ENCODE measurements at regions not wholly inside any gene's neighbourhood (a gene's known extent, or its start where the extent isn't known, plus 50 kb on each side); places are given as distances from the start of the nearest gene placed in this dataset.

- TF ChIP-seq EZH2 (IDR thresholded peaks at IDR 0.05; ENCODE audit: borderline replicate concordance, low read depth, low read length, poor library complexity, severe bottlenecking) (no peak), CTCF (conservative IDR thresholded peaks at IDR 0.05; ENCODE audit: low read depth, low read length) (no peak)
- Histone ChIP-seq H3K27ac (ENCODE audit: low read depth, low read length, poor library complexity, severe bottlenecking) (no peak overlapping the region), H3K4me1 (ENCODE audit: insufficient read depth, low read length, poor library complexity, severe bottlenecking) (no peaks in the 10 kb centered on the region), H3K36me3 (ENCODE audit: insufficient read depth, low read length, poor library complexity, severe bottlenecking) (no peaks in the 10 kb centered on the region), H3K27me3 (replicated peaks; ENCODE audit: insufficient read depth, low read depth, low read length, poor library complexity) (no peaks in the 10 kb centered on the region), H3K4me3 (ENCODE audit: low read depth, low read length, poor library complexity, severe bottlenecking) (no peak overlapping the region), H3K9me3 (ENCODE audit: low read depth, low read length, poor library complexity, severe bottlenecking) (no peaks in the 10 kb centered on the region)
- DNase-seq (ENCODE audit: low spot score), result no peak
- POLR2A ChIA-PET (ENCODE audit: low non-redundant PET), result interaction anchor here (0.6 kb wide), 1 partner anchor 30 kb away, joined by 8 read pairs; no protein-coding TSS in a partner anchor
- CTCF ChIA-PET, result no interaction called here
- BruUV-seq (replicated peaks), result no TSS peak
- intact Hi-C loops (cut with micrococcal nuclease; ENCODE audit: unreplicated experiment), result no loop called here
These were observed 386.0 kb upstream of the ATP5MC3 start for GRCh38 chr2:175567435-175568061.

- Histone ChIP-seq H3K9me3 (ENCODE audit: low read depth, low read length, poor library complexity, severe bottlenecking) (no peaks in the 10 kb centered on the region), H3K36me3 (ENCODE audit: insufficient read depth, low read length, poor library complexity, severe bottlenecking) (no peaks in the 10 kb centered on the region), H3K27ac (ENCODE audit: low read depth, low read length, poor library complexity, severe bottlenecking) (no peak overlapping the region), H3K4me3 (ENCODE audit: low read depth, low read length, poor library complexity, severe bottlenecking) (no peak overlapping the region), H3K27me3 (replicated peaks; ENCODE audit: insufficient read depth, low read depth, low read length, poor library complexity) (no peaks in the 10 kb centered on the region), H3K4me1 (ENCODE audit: insufficient read depth, low read length, poor library complexity, severe bottlenecking) (no peaks in the 10 kb centered on the region)
- CTCF ChIA-PET, result no interaction called here
- no peak for DNase-seq (ENCODE audit: low spot score)
- no TSS peak for BruUV-seq (replicated peaks)
- TF ChIP-seq EZH2 (IDR thresholded peaks at IDR 0.05; ENCODE audit: borderline replicate concordance, low read depth, low read length, poor library complexity, severe bottlenecking) (no peak), CTCF (conservative IDR thresholded peaks at IDR 0.05; ENCODE audit: low read depth, low read length) (no peak)
- POLR2A ChIA-PET (ENCODE audit: low non-redundant PET), result no interaction called here
- intact Hi-C loops (cut with micrococcal nuclease; ENCODE audit: unreplicated experiment), result no loop called here
These were observed 379.1 kb upstream of the ATP5MC3 start for GRCh38 chr2:175560521-175561169.

- Histone ChIP-seq H3K4me1 (ENCODE audit: insufficient read depth, low read length, poor library complexity, severe bottlenecking) (no peaks in the 10 kb centered on the region), H3K4me3 (ENCODE audit: low read depth, low read length, poor library complexity, severe bottlenecking) (no peak overlapping the region), H3K9me3 (ENCODE audit: low read depth, low read length, poor library complexity, severe bottlenecking) (no peaks in the 10 kb centered on the region), H3K27ac (ENCODE audit: low read depth, low read length, poor library complexity, severe bottlenecking) (no peak overlapping the region), H3K27me3 (replicated peaks; ENCODE audit: insufficient read depth, low read depth, low read length, poor library complexity) (no peaks in the 10 kb centered on the region), H3K36me3 (ENCODE audit: insufficient read depth, low read length, poor library complexity, severe bottlenecking) (no peaks in the 10 kb centered on the region)
- POLR2A ChIA-PET (ENCODE audit: low non-redundant PET), result no interaction called here
- BruUV-seq (replicated peaks), result no TSS peak
- CTCF ChIA-PET, result no interaction called here
- no peak for TF ChIP-seq EZH2 (IDR thresholded peaks at IDR 0.05; ENCODE audit: borderline replicate concordance, low read depth, low read length, poor library complexity, severe bottlenecking)
- TF ChIP-seq CTCF (conservative IDR thresholded peaks at IDR 0.05; ENCODE audit: low read depth, low read length), result no peak
- DNase-seq (ENCODE audit: low spot score), result no peak
- intact Hi-C loops (cut with micrococcal nuclease; ENCODE audit: unreplicated experiment), result no loop called here
These were observed 378.1 kb upstream of the ATP5MC3 start for GRCh38 chr2:175559613-175560012.

All from A673 (cell line).